ENCODE measurements at regions not wholly inside any gene's neighbourhood (a gene's known extent, or its start where the extent isn't known, plus 50 kb on each side); places are given as distances from the start of the nearest gene placed in this dataset.

GRCh38 chr12:59850268-59850667 lies 254.4 kb downstream of the SLC16A7 start:
- no peak for DNase-seq (ENCODE audit: low spot score)
- no peaks in the 10 kb centered on the region for H3K4me1 ChIP-seq (replicated peaks)
- no peaks in the 10 kb centered on the region for H3K9me3 ChIP-seq
- no peak overlapping the region for H3K4me3 ChIP-seq
- intact Hi-C loops (cut with DNase I) = no loop called here
- no peaks in the 10 kb centered on the region for H3K27me3 ChIP-seq (replicated peaks; ENCODE audit: insufficient read depth)
- H3K36me3 ChIP-seq = no peaks in the 10 kb centered on the region
- H3K27ac ChIP-seq = no peak overlapping the region
- no peak for TF ChIP-seq POLR2A (IDR thresholded peaks at IDR 0.05)
- TF ChIP-seq CTCF (IDR thresholded peaks at IDR 0.05) = no peak
- no peak for TF ChIP-seq POLR2AphosphoS5 (IDR thresholded peaks at IDR 0.05)
- WGBS = 85% methylated on average over 2 of the region's 2 CpGs

- H3K36me3 ChIP-seq = no peaks in the 10 kb centered on the region
- TF ChIP-seq CTCF (IDR thresholded peaks at IDR 0.05) = no peak
- TF ChIP-seq POLR2AphosphoS5 (IDR thresholded peaks at IDR 0.05) = no peak
- TF ChIP-seq POLR2A (IDR thresholded peaks at IDR 0.05) = no peak
- no peak for DNase-seq (ENCODE audit: low spot score)
- H3K4me3 ChIP-seq = no peak overlapping the region
- H3K9me3 ChIP-seq = no peaks in the 10 kb centered on the region
- no peaks in the 10 kb centered on the region for H3K4me1 ChIP-seq (replicated peaks)
- no peaks in the 10 kb centered on the region for H3K27me3 ChIP-seq (replicated peaks; ENCODE audit: insufficient read depth)
- H3K27ac ChIP-seq = no peak overlapping the region
- intact Hi-C loops (cut with DNase I) = no loop called here
- WGBS = 86% methylated on average over 2 of the region's 2 CpGs
These were observed 262.8 kb downstream of the SLC16A7 start for GRCh38 chr12:59858508-59859170.

GRCh38 chr12:59859171-59859510 lies 263.3 kb downstream of the SLC16A7 start:
- 97% methylated on average over 1 of the region's 1 CpG for WGBS
- H3K4me1 ChIP-seq (replicated peaks) = no peaks in the 10 kb centered on the region
- H3K9me3 ChIP-seq = no peaks in the 10 kb centered on the region
- TF ChIP-seq POLR2A (IDR thresholded peaks at IDR 0.05) = no peak
- no peak for TF ChIP-seq CTCF (IDR thresholded peaks at IDR 0.05)
- TF ChIP-seq POLR2AphosphoS5 (IDR thresholded peaks at IDR 0.05) = no peak
- no peak for DNase-seq (ENCODE audit: low spot score)
- no peak overlapping the region for H3K27ac ChIP-seq
- H3K36me3 ChIP-seq = no peaks in the 10 kb centered on the region
- intact Hi-C loops (cut with DNase I) = no loop called here
- no peak overlapping the region for H3K4me3 ChIP-seq
- no peaks in the 10 kb centered on the region for H3K27me3 ChIP-seq (replicated peaks; ENCODE audit: insufficient read depth)

- TF ChIP-seq POLR2A (IDR thresholded peaks at IDR 0.05) (no peak), POLR2AphosphoS5 (IDR thresholded peaks at IDR 0.05) (no peak), CTCF (IDR thresholded peaks at IDR 0.05) (no peak)
- Histone ChIP-seq H3K27ac (no peak overlapping the region), H3K27me3 (replicated peaks; ENCODE audit: insufficient read depth) (no peaks in the 10 kb centered on the region), H3K4me3 (no peak overlapping the region), H3K4me1 (replicated peaks) (no peaks in the 10 kb centered on the region), H3K9me3 (no peaks in the 10 kb centered on the region), H3K36me3 (no peaks in the 10 kb centered on the region)
- WGBS = 83% methylated on average over 3 of the region's 3 CpGs
- no peak for DNase-seq (ENCODE audit: low spot score)
- intact Hi-C loops (cut with DNase I) = no loop called here
These were observed 265.8 kb downstream of the SLC16A7 start for GRCh38 chr12:59861635-59862034.

GRCh38 chr12:59867055-59867454 lies 271.2 kb downstream of the SLC16A7 start:
- no peaks in the 10 kb centered on the region for H3K36me3 ChIP-seq
- intact Hi-C loops (cut with DNase I) = no loop called here
- no peaks in the 10 kb centered on the region for H3K9me3 ChIP-seq
- 89% methylated on average over 1 of the region's 1 CpG for WGBS
- H3K27ac ChIP-seq = no peak overlapping the region
- H3K27me3 ChIP-seq (replicated peaks; ENCODE audit: insufficient read depth) = no peaks in the 10 kb centered on the region
- DNase-seq (ENCODE audit: low spot score) = no peak
- no peak for TF ChIP-seq POLR2AphosphoS5 (IDR thresholded peaks at IDR 0.05)
- TF ChIP-seq CTCF (IDR thresholded peaks at IDR 0.05) = no peak
- no peak for TF ChIP-seq POLR2A (IDR thresholded peaks at IDR 0.05)
- H3K4me3 ChIP-seq = no peak overlapping the region
- no peaks in the 10 kb centered on the region for H3K4me1 ChIP-seq (replicated peaks)

Data from prostate gland (tissue), 2 donors.